Breast epithelium (tissue), 3 donors: ENCODE measurements at regions not wholly inside any gene's neighbourhood (a gene's known extent, or its start where the extent isn't known, plus 50 kb on each side); places are given as distances from the start of the nearest gene placed in this dataset.

ENCODE experiments used
- CTCF ChIP-seq, 3 donors: fragments of 450-650 bp; IDR thresholded peaks; one replicate each; pipeline ENCODE4 v1.5.1; 2016 to 2017; ENCODE audit warnings: antibody characterized with exemption in 3 of 3, mild to moderate bottlenecking in 3 of 3, moderate library complexity in 3 of 3
- POLR2A ChIP-seq: fragments of 450-650 bp; IDR thresholded peaks from one replicate; pipeline ENCODE4 v1.6.1; 2016; ENCODE audit warnings: antibody characterized with exemption, mild to moderate bottlenecking, moderate library complexity
- POLR2AphosphoS5 ChIP-seq, 3 donors: sonication (generic); formaldehyde crosslinking; IDR thresholded peaks; one replicate each; pipeline ENCODE4 v1.6.1; 2017; ENCODE audit warnings: antibody characterized with exemption in 3 of 3

GRCh38 chr16:49165025-49165424, 116.6 kb downstream of the CBLN1 start:
- no peak for TF ChIP-seq CTCF (IDR thresholded peaks at IDR 0.05)
- TF ChIP-seq POLR2AphosphoS5 (IDR thresholded peaks at IDR 0.05) = no peak
- no peak for TF ChIP-seq POLR2A
